WTC11 (cell line): ENCODE measurements at regions not wholly inside any gene's neighbourhood (a gene's known extent, or its start where the extent isn't known, plus 50 kb on each side); places are given as distances from the start of the nearest gene placed in this dataset.

ENCODE experiments used
- ATAC-seq: fragments of 200-7000 bp; cut with Tn5 transposase; 2 replicates; pipeline ENCODE4 v1.10.0; 2021; ENCODE audit warnings: mild to moderate bottlenecking, moderate library complexity
- CTCF ChIA-PET: fragments of 300-600 bp; sonication (Branson Sonifier 250); formaldehyde crosslinking; loops from one replicate; lab custom pipeline; 2021; ENCODE audit warnings: antibody characterized with exemption; lab: Charles Lee
- POLR2A ChIA-PET: fragments of 350-600 bp; sonication (Branson Sonifier 250); formaldehyde crosslinking; loops from one replicate; lab custom pipeline; 2021; ENCODE audit warnings: antibody characterized with exemption; lab: Charles Lee
- DNase-seq: peaks from one replicate; pipeline ENCODE4 v3.0.0; 2021; ENCODE audit warnings: low spot score
- H3K27ac Mint-ChIP-seq: 2 replicates; pipeline ENCODE4 v1.8.0; 2021; ENCODE audit warnings: mixed read lengths
- H3K27me3 Mint-ChIP-seq: 2 replicates; pipeline ENCODE4 v1.8.0; 2021; ENCODE audit warnings: low read depth, mild to moderate bottlenecking, moderate library complexity, mixed read lengths
- H3K36me3 Mint-ChIP-seq: 2 replicates; pipeline ENCODE4 v1.8.0; 2021; ENCODE audit warnings: mixed read lengths
- H3K4me1 Mint-ChIP-seq: 2 replicates; pipeline ENCODE4 v1.8.0; 2022; ENCODE audit warnings: mixed read lengths
- H3K4me3 Mint-ChIP-seq: 2 replicates; pipeline ENCODE4 v1.8.0; 2021; ENCODE audit warnings: mild to moderate bottlenecking, moderate library complexity, mixed read lengths
- H3K9me3 Mint-ChIP-seq: 2 replicates; pipeline ENCODE4 v1.8.0; 2021; ENCODE audit warnings: mixed read lengths
- AFF4 ChIP-seq: sonication (generic); formaldehyde crosslinking; IDR thresholded peaks from 2 replicates; pipeline ENCODE4 v1.8.1; 2023; ENCODE audit warnings: mild to moderate bottlenecking, missing genetic modification reagents, borderline replicate concordance
- EMX1 ChIP-seq: fragments of 250-450 bp; sonication (Bioruptor Pico); IDR thresholded peaks from 2 replicates; pipeline ENCODE4 v1.8.0; 2021; ENCODE audit warnings: mild to moderate bottlenecking
- FOXK1 ChIP-seq: sonication (generic); formaldehyde crosslinking; IDR thresholded peaks from 2 replicates; pipeline ENCODE4 v1.8.0; 2022; ENCODE audit warnings: mild to moderate bottlenecking, moderate library complexity, missing genetic modification reagents
- FOXP1 ChIP-seq: sonication (generic); formaldehyde crosslinking; IDR thresholded peaks from 2 replicates; pipeline ENCODE4 v1.8.0; 2022; ENCODE audit warnings: missing genetic modification reagents, mild to moderate bottlenecking, moderate library complexity, borderline replicate concordance
- GTF2I ChIP-seq: fragments of 250-450 bp; sonication (Bioruptor Pico); conservative IDR thresholded peaks from 2 replicates; pipeline ENCODE4 v1.4.0; 2021; ENCODE audit warnings: mild to moderate bottlenecking
- KAT7 ChIP-seq: sonication (generic); formaldehyde crosslinking; IDR thresholded peaks from 2 replicates; pipeline ENCODE4 v1.8.1; 2023; ENCODE audit warnings: missing genetic modification reagents, mild to moderate bottlenecking, borderline replicate concordance
- NFATC4 ChIP-seq: fragments of 250-450 bp; sonication (Bioruptor Pico); IDR thresholded peaks from 2 replicates; pipeline ENCODE4 v1.9.0; 2021; ENCODE audit warnings: mild to moderate bottlenecking
- NFE2L1 ChIP-seq: sonication (generic); formaldehyde crosslinking; IDR thresholded peaks from 2 replicates; pipeline ENCODE4 v1.8.1; 2023; ENCODE audit warnings: missing genetic modification reagents
- NR1H2 ChIP-seq: sonication (generic); formaldehyde crosslinking; IDR thresholded peaks from 2 replicates; pipeline ENCODE4 v1.9.0; 2021; ENCODE audit warnings: mild to moderate bottlenecking, moderate library complexity, missing genetic modification reagents
- NR2C2 ChIP-seq: sonication (generic); formaldehyde crosslinking; IDR thresholded peaks from 2 replicates; pipeline ENCODE4 v1.8.0; 2022; ENCODE audit warnings: mild to moderate bottlenecking, missing genetic modification reagents
- SP1 ChIP-seq: sonication (generic); formaldehyde crosslinking; conservative IDR thresholded peaks from 2 replicates; pipeline ENCODE4 v1.8.1; 2022; ENCODE audit warnings: missing genetic modification reagents
- ZBTB21 ChIP-seq: sonication (generic); formaldehyde crosslinking; IDR thresholded peaks from 2 replicates; pipeline ENCODE4 v1.8.1; 2023; ENCODE audit warnings: mild to moderate bottlenecking, missing genetic modification reagents, borderline replicate concordance
- ZBTB43 ChIP-seq: sonication (generic); formaldehyde crosslinking; IDR thresholded peaks from 2 replicates; pipeline ENCODE4 v1.8.1; 2023; ENCODE audit warnings: mild to moderate bottlenecking, missing genetic modification reagents
- ZNF121 ChIP-seq: sonication (generic); formaldehyde crosslinking; IDR thresholded peaks from 2 replicates; pipeline ENCODE4 v1.8.0; 2023; ENCODE audit warnings: missing genetic modification reagents
- ZNF317 ChIP-seq: sonication (generic); formaldehyde crosslinking; IDR thresholded peaks from 2 replicates; pipeline ENCODE4 v1.8.1; 2023; ENCODE audit warnings: low read depth, mild to moderate bottlenecking, moderate library complexity, missing genetic modification reagents, borderline replicate concordance
- ZNF671 ChIP-seq: fragments of 250-450 bp; sonication (Bioruptor Pico); IDR thresholded peaks from 2 replicates; pipeline ENCODE4 v1.8.0; 2021; ENCODE audit warnings: mild to moderate bottlenecking
- TF ChIP-seq, protein P1 (sequence below): fragments of 200-600 bp; IDR thresholded peaks from 2 replicates; pipeline ENCODE4 v1.8.0; 2022; ENCODE audit warnings: antibody characterized with exemption
- TF ChIP-seq, protein P2 (sequence below): fragments of 250-450 bp; sonication (Bioruptor Pico); conservative IDR thresholded peaks from 2 replicates; pipeline ENCODE4 v1.9.0; 2021; ENCODE audit warnings: mild to moderate bottlenecking
- TF ChIP-seq, protein P3 (sequence below): sonication (generic); formaldehyde crosslinking; IDR thresholded peaks from 2 replicates; pipeline ENCODE4 v1.8.0; 2023; ENCODE audit warnings: missing genetic modification reagents, mild to moderate bottlenecking, borderline replicate concordance
- TF ChIP-seq, protein P4 (sequence below): sonication (generic); formaldehyde crosslinking; IDR thresholded peaks from 2 replicates; pipeline ENCODE4 v1.8.1; 2022; ENCODE audit warnings: low read depth, mild to moderate bottlenecking, moderate library complexity, missing genetic modification reagents, borderline replicate concordance
- TF ChIP-seq, protein P5 (sequence below): sonication (generic); formaldehyde crosslinking; IDR thresholded peaks from 2 replicates; pipeline ENCODE4 v1.8.1; 2023; ENCODE audit warnings: mild to moderate bottlenecking, moderate library complexity, missing genetic modification reagents

DNA sequence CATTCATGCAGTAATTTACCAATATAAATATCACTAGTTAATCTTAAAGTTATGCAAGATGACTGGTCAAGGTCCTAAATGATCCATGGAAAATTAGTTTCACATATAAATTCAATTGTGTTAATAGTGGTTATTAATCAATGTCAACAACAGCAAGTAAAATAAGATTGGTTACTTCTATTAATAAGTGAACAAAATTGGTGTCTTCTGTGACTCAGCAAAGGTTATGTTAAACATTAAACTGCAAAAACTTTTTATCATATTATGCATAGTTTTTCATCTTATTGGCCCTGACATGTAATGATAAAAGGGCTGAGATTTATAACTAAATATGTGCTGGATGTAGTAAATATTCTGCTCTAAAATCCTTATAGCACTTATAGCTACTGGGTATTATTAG is 359.0 kb upstream of the UBE2E3 start:
- H3K4me3 Mint-ChIP-seq: no peak overlapping the region
- no peaks in the 10 kb centered on the region for H3K27me3 Mint-ChIP-seq
- H3K36me3 Mint-ChIP-seq: peaks cover 3% of the 10 kb centered on the region
- TF ChIP-seq NFATC4 (no peak), NFE2L1 (CRISPR knock-in tag) (no peak), FOXK1 (CRISPR knock-in tag) (no peak), KAT7 (CRISPR knock-in tag) (no peak), FOXP1 (CRISPR knock-in tag) (no peak), ZNF671 (no peak), ZBTB21 (CRISPR knock-in tag) (no peak), NR2C2 (CRISPR knock-in tag) (no peak), ZNF317 (no peak), ZNF121 (no peak), SP1 (CRISPR knock-in tag) (no peak)
- TF ChIP-seq, protein P1, sequence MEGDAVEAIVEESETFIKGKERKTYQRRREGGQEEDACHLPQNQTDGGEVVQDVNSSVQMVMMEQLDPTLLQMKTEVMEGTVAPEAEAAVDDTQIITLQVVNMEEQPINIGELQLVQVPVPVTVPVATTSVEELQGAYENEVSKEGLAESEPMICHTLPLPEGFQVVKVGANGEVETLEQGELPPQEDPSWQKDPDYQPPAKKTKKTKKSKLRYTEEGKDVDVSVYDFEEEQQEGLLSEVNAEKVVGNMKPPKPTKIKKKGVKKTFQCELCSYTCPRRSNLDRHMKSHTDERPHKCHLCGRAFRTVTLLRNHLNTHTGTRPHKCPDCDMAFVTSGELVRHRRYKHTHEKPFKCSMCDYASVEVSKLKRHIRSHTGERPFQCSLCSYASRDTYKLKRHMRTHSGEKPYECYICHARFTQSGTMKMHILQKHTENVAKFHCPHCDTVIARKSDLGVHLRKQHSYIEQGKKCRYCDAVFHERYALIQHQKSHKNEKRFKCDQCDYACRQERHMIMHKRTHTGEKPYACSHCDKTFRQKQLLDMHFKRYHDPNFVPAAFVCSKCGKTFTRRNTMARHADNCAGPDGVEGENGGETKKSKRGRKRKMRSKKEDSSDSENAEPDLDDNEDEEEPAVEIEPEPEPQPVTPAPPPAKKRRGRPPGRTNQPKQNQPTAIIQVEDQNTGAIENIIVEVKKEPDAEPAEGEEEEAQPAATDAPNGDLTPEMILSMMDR: no peak
- TF ChIP-seq, protein P2, sequence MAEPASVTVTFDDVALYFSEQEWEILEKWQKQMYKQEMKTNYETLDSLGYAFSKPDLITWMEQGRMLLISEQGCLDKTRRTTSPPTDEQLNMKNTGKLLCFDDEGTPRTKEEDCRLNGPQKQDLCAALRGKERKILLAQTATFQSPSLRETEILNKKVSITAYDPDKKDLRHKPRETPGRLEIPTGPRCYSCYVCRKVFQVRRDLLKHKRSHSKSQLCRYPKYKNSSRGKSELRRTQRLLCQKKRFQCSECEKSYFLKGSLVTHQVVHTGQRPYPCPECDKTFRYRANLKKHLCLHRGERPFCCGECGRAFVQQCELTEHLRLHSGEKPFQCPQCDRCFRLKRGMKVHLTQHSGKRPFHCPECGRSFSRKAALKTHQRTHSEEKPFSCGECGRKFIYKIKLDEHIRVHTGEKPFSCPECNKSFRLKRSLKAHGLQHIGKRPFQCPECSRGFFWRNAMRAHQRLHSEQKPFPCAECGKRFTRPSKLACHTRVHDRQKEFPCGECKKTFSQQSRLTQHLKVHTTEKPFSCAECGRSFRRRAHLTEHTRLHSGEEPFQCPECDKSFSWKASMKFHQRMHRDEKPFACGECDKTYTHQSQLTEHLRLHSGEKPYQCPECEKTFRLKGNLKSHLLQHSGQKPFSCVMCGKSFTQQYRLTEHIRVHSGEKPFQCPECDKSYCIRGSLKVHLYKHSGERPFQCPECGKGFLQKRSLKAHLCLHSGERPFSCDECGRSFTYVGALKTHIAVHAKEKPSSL (CRISPR knock-in tag): no peak
- TF ChIP-seq, protein P3, sequence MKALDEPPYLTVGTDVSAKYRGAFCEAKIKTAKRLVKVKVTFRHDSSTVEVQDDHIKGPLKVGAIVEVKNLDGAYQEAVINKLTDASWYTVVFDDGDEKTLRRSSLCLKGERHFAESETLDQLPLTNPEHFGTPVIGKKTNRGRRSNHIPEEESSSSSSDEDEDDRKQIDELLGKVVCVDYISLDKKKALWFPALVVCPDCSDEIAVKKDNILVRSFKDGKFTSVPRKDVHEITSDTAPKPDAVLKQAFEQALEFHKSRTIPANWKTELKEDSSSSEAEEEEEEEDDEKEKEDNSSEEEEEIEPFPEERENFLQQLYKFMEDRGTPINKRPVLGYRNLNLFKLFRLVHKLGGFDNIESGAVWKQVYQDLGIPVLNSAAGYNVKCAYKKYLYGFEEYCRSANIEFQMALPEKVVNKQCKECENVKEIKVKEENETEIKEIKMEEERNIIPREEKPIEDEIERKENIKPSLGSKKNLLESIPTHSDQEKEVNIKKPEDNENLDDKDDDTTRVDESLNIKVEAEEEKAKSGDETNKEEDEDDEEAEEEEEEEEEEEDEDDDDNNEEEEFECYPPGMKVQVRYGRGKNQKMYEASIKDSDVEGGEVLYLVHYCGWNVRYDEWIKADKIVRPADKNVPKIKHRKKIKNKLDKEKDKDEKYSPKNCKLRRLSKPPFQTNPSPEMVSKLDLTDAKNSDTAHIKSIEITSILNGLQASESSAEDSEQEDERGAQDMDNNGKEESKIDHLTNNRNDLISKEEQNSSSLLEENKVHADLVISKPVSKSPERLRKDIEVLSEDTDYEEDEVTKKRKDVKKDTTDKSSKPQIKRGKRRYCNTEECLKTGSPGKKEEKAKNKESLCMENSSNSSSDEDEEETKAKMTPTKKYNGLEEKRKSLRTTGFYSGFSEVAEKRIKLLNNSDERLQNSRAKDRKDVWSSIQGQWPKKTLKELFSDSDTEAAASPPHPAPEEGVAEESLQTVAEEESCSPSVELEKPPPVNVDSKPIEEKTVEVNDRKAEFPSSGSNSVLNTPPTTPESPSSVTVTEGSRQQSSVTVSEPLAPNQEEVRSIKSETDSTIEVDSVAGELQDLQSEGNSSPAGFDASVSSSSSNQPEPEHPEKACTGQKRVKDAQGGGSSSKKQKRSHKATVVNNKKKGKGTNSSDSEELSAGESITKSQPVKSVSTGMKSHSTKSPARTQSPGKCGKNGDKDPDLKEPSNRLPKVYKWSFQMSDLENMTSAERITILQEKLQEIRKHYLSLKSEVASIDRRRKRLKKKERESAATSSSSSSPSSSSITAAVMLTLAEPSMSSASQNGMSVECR (CRISPR knock-in tag): no peak
- TF ChIP-seq, protein P4, sequence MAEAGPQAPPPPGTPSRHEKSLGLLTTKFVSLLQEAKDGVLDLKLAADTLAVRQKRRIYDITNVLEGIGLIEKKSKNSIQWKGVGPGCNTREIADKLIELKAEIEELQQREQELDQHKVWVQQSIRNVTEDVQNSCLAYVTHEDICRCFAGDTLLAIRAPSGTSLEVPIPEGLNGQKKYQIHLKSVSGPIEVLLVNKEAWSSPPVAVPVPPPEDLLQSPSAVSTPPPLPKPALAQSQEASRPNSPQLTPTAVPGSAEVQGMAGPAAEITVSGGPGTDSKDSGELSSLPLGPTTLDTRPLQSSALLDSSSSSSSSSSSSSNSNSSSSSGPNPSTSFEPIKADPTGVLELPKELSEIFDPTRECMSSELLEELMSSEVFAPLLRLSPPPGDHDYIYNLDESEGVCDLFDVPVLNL (CRISPR knock-in tag): no peak
- peaks cover 7% of the 10 kb centered on the region for H3K4me1 Mint-ChIP-seq
- peaks cover 13% of the 10 kb centered on the region for H3K9me3 Mint-ChIP-seq
- ATAC-seq: no peak
- DNase-seq: no peak
- H3K27ac Mint-ChIP-seq: no peak overlapping the region
- ChIA-PET POLR2A (no interaction called here), CTCF (no interaction called here)

DNA sequence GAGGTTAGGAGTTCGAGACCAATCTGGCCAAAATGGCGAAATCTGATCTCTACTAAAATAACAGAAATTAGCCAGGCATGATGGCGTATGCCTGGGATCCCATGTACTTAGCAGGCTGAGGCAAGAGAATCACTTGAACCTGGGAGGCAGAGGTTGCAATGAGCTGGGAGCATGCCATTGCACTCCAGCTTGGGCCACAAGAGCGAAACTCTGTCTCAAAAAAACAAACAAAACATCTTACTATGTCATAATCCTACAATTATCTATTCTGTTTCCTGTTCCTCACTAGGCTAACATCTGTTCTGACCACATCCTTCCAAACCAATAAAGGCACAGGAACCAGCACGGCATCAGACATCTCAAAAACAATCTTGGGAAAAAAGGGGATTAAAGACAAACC is 361.8 kb upstream of the UBE2E3 start:
- H3K36me3 Mint-ChIP-seq: peaks cover 3% of the 10 kb centered on the region
- ChIA-PET POLR2A (no interaction called here), CTCF (no interaction called here)
- peaks cover 13% of the 10 kb centered on the region for H3K9me3 Mint-ChIP-seq
- no peak overlapping the region for H3K4me3 Mint-ChIP-seq
- no peaks in the 10 kb centered on the region for H3K4me1 Mint-ChIP-seq
- H3K27ac Mint-ChIP-seq: no peak overlapping the region
- ATAC-seq (no peak), DNase-seq (no peak)
- H3K27me3 Mint-ChIP-seq: no peaks in the 10 kb centered on the region
- TF ChIP-seq NR1H2 (CRISPR knock-in tag): no peak
- TF ChIP-seq, protein P5, sequence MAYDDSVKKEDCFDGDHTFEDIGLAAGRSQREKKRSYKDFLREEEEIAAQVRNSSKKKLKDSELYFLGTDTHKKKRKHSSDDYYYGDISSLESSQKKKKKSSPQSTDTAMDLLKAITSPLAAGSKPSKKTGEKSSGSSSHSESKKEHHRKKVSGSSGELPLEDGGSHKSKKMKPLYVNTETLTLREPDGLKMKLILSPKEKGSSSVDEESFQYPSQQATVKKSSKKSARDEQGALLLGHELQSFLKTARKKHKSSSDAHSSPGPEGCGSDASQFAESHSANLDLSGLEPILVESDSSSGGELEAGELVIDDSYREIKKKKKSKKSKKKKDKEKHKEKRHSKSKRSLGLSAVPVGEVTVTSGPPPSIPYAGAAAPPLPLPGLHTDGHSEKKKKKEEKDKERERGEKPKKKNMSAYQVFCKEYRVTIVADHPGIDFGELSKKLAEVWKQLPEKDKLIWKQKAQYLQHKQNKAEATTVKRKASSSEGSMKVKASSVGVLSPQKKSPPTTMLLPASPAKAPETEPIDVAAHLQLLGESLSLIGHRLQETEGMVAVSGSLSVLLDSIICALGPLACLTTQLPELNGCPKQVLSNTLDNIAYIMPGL (CRISPR knock-in tag): no peak
- TF ChIP-seq AFF4 (CRISPR knock-in tag): no peak
- no peak for TF ChIP-seq EMX1
- no peak for TF ChIP-seq GTF2I
- TF ChIP-seq ZBTB43: no peak
